BE2C (cell line): ENCODE measurements at regions not wholly inside any gene's neighbourhood (a gene's known extent, or its start where the extent isn't known, plus 50 kb on each side); places are given as distances from the start of the nearest gene placed in this dataset.

Experiments
- DNase-seq: peaks from one replicate; pipeline ENCODE4 v3.0.0-alpha.2; 2020
- H3K27me3 ChIP-seq: fragments of 250-450 bp; sonication (Bioruptor Pico); 2 replicates; pipeline ENCODE4 v1.5.1; 2020; ENCODE audit warnings: mild to moderate bottlenecking
- H3K36me3 ChIP-seq: fragments of 250-450 bp; sonication (Bioruptor Pico); 2 replicates; pipeline ENCODE4 v1.5.1; 2020; ENCODE audit warnings: mild to moderate bottlenecking
- H3K4me1 ChIP-seq: fragments of 250-450 bp; sonication (Bioruptor Pico); 2 replicates; pipeline ENCODE4 v1.5.1; 2020
- H3K4me3 ChIP-seq: 2 replicates; pipeline ENCODE4 v1.5.1; 2011; ENCODE audit warnings: low read depth, low read length
- H3K9me3 ChIP-seq: fragments of 250-450 bp; sonication (Bioruptor Pico); 2 replicates; pipeline ENCODE4 v1.5.1; 2020
- TF ChIP-seq, protein P1 (sequence below): IDR thresholded peaks from 2 replicates; pipeline ENCODE4 v1.5.1; 2012; ENCODE audit warnings: mild to moderate bottlenecking, low read depth, low read length

DNA sequence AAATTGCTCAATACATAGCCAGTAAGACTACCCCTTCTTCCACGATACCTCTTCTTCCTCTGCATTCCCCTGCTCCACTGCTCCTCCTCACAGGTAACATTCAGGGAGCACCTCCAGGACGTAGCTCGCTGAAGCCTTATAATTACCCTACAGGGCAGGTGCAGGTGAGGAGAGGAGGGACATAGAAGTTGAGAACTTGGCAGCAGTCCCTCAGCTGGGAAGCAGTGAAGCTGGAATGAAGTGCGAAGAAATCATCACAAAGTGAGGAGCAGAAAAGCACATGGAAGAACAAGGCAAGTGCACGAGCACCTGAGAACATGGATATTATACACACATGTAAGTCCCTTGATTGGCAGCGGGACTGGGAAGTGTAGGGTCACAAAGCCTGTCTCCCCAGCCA is 118.2 kb downstream of the HSD17B3 start:
- Histone ChIP-seq H3K4me1 (no peaks in the 10 kb centered on the region), H3K36me3 (no peaks in the 10 kb centered on the region), H3K9me3 (no peaks in the 10 kb centered on the region), H3K4me3 (no peak overlapping the region), H3K27me3 (no peaks in the 10 kb centered on the region)
- no peak for DNase-seq
- TF ChIP-seq, protein P1, sequence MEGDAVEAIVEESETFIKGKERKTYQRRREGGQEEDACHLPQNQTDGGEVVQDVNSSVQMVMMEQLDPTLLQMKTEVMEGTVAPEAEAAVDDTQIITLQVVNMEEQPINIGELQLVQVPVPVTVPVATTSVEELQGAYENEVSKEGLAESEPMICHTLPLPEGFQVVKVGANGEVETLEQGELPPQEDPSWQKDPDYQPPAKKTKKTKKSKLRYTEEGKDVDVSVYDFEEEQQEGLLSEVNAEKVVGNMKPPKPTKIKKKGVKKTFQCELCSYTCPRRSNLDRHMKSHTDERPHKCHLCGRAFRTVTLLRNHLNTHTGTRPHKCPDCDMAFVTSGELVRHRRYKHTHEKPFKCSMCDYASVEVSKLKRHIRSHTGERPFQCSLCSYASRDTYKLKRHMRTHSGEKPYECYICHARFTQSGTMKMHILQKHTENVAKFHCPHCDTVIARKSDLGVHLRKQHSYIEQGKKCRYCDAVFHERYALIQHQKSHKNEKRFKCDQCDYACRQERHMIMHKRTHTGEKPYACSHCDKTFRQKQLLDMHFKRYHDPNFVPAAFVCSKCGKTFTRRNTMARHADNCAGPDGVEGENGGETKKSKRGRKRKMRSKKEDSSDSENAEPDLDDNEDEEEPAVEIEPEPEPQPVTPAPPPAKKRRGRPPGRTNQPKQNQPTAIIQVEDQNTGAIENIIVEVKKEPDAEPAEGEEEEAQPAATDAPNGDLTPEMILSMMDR, result no peak

DNA sequence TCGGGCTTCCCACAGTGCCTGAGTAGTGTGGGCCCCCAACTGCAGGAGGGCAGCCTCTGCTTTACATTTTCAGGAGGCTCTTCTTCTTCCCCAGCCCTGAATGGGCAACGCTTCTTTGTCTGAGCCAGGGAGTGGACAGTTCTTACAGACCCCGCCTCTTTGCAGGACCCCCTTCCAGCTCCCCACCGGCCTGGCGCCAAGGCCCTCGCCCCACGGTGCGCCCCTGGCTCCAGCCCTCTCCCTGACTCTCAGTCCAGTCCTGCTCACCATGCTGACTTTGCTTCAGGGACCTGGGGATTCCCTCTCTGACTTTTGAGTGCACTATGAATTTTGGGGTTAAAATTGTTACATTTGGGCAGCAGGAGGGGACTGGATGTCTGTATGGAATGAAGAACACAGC is 123.8 kb downstream of the HSD17B3 start:
- no peak for DNase-seq
- Histone ChIP-seq H3K9me3 (no peaks in the 10 kb centered on the region), H3K4me3 (no peak overlapping the region), H3K27me3 (no peaks in the 10 kb centered on the region), H3K4me1 (no peaks in the 10 kb centered on the region), H3K36me3 (no peaks in the 10 kb centered on the region)
- TF ChIP-seq, protein P1, result no peak

DNA sequence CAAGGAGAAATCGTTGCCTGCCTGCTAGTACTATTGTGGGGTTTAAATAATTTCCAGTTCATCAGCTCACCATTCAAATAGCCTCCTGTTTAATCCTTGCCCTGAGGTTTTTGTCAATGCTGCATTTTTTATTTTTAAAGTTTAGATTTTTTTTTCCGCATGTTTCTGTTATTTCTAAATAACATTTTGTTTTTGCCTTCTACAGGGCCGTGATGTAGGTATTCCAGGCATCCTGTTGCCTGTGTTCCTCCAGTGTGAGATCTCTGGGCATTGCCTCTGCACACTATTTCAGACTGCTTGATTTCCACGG is 124.3 kb downstream of the HSD17B3 start:
- H3K36me3 ChIP-seq, result no peaks in the 10 kb centered on the region
- TF ChIP-seq, protein P1, result no peak
- no peak overlapping the region for H3K4me3 ChIP-seq
- H3K9me3 ChIP-seq, result no peaks in the 10 kb centered on the region
- no peaks in the 10 kb centered on the region for H3K27me3 ChIP-seq
- no peaks in the 10 kb centered on the region for H3K4me1 ChIP-seq
- DNase-seq, result no peak

DNA sequence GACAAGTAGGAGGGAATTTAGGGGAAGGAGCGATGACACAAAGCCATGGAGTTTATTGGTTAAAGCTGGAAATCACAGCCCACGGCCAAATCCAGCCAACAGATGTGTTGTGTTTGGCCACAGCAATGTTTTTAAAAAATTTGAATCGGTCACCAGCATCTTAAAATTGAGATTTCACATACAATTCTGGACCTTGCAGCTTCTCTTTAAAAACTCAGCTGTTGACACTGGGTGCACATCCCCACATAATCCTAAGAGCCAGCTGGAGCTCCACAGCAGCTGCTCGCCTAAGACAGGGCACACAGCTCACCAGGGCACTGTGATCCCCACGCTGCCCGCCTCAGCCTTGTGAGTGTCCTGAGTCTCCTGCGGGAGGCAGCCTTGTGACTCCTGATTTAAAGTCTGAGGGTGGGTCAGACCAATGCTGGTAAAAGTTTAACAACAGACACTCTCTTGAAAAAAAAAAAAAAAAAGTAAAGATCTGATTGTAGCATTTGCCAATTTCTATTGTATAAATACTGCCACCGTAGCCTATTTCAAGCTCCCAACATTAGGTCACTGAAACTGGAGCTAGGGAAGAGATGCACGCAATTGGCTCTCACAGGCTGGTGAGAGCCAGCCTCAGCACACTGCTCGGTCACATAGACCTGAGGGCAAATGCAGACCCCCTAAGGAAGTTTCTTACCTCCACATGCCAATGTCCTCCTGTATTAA is 124.8 kb downstream of the HSD17B3 start:
- H3K4me1 ChIP-seq, result no peaks in the 10 kb centered on the region
- H3K27me3 ChIP-seq, result no peaks in the 10 kb centered on the region
- no peaks in the 10 kb centered on the region for H3K36me3 ChIP-seq
- H3K9me3 ChIP-seq, result no peaks in the 10 kb centered on the region
- TF ChIP-seq, protein P1, result no peak
- no peak overlapping the region for H3K4me3 ChIP-seq
- DNase-seq, result no peak

DNA sequence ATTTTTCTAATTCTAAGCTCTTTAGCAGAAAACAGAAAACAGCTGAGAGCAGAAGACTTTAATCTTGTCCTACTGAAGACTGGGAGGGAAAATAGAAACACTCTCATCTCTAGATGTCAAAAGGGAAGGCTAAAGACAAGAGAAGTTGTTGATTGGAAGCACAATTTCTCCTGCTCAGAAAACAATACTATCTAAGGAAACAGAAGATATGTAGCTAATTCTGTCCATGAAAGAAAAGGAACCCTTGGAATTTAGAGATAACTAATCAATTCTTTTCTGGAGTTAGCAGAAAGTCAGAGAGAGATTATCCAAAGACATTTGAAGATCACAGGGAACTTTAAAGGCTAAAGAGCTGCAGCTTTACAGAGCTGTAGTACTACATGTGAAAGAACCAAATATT is 126.2 kb downstream of the HSD17B3 start:
- H3K4me3 ChIP-seq, result no peak overlapping the region
- DNase-seq, result no peak
- H3K36me3 ChIP-seq, result no peaks in the 10 kb centered on the region
- H3K9me3 ChIP-seq, result no peaks in the 10 kb centered on the region
- H3K4me1 ChIP-seq, result no peaks in the 10 kb centered on the region
- TF ChIP-seq, protein P1, result no peak
- H3K27me3 ChIP-seq, result no peaks in the 10 kb centered on the region

DNA sequence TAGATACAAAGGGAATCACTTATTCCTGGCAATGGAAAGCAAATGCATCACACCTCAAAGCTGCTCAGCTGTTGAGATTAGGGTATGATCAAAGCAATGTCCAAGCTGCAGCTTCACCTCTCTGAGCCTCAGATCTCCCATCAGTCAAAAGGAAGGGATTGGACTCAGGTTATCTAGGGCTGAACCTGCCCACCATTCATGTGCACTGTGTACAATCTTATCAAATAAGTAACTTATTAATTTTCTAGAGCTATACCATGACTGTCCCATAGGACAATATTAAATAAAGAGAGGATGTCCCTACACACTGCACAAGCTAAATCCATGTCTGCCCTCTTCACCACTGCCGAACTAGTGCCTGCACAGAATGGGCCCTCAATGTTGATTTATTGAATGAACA is 127.0 kb downstream of the HSD17B3 start:
- Histone ChIP-seq H3K4me3 (no peak overlapping the region), H3K4me1 (no peaks in the 10 kb centered on the region), H3K27me3 (no peaks in the 10 kb centered on the region), H3K36me3 (no peaks in the 10 kb centered on the region), H3K9me3 (no peaks in the 10 kb centered on the region)
- TF ChIP-seq, protein P1, result no peak
- DNase-seq, result no peak
